Stomach (tissue), 4 donors: ENCODE measurements at regions not wholly inside any gene's neighbourhood (a gene's known extent, or its start where the extent isn't known, plus 50 kb on each side); places are given as distances from the start of the nearest gene placed in this dataset.

Experiments
- CTCF ChIP-seq, 7 experiments: fragments of 450-650 bp in 4 of 7; fragments of 200-600 bp in 3 of 7; sonication (generic) in 3 of 7; IDR thresholded peaks; one replicate each; pipeline ENCODE4 v1.5.1; 2016 to 2019; ENCODE audit warnings: antibody characterized with exemption in 7 of 7, control low read depth in 2 of 7, mild to moderate bottlenecking in 1 of 7
- EP300 ChIP-seq: sonication (generic); formaldehyde crosslinking; IDR thresholded peaks from one replicate; pipeline ENCODE4 v1.6.1; 2017; ENCODE audit warnings: antibody characterized with exemption
- POLR2A ChIP-seq, 4 donors: fragments of 450-650 bp; IDR thresholded peaks; one replicate each; pipeline ENCODE4 v1.6.1; 2016; ENCODE audit warnings: antibody characterized with exemption in 4 of 4, control low read depth in 2 of 4, mild to moderate bottlenecking in 1 of 4, moderate library complexity in 1 of 4
- POLR2AphosphoS5 ChIP-seq, 3 donors: sonication (generic); formaldehyde crosslinking; IDR thresholded peaks; one replicate each; pipeline ENCODE4 v1.6.1; 2016; ENCODE audit warnings: antibody characterized with exemption in 3 of 3

- no peak for TF ChIP-seq CTCF (IDR thresholded peaks at IDR 0.05)
- TF ChIP-seq POLR2A (IDR thresholded peaks at IDR 0.05) = no peak
- TF ChIP-seq POLR2AphosphoS5 (IDR thresholded peaks at IDR 0.05) = no peak
- no peak for TF ChIP-seq EP300
Observed at GRCh38 chr12:123099560-123100192, 51.2 kb downstream of the PITPNM2 start.
